ENCODE measurements at regions not wholly inside any gene's neighbourhood (a gene's known extent, or its start where the extent isn't known, plus 50 kb on each side); places are given as distances from the start of the nearest gene placed in this dataset.
"Not testable (repeated sequence)": the region's sequence is repeated elsewhere in the genome, so short reads cannot be mapped to it uniquely, and the experiment has no call there.

- TF ChIP-seq POLR2A (IDR thresholded peaks at IDR 0.05) (no peak), CTCF (IDR thresholded peaks at IDR 0.05) (no peak), EP300 (IDR thresholded peaks at IDR 0.05) (no peak), POLR2AphosphoS5 (IDR thresholded peaks at IDR 0.05) (no peak)
- Histone ChIP-seq H3K27ac (no peak overlapping the region), H3K36me3 (no peaks in the 10 kb centered on the region), H3K9me3 (no peaks in the 10 kb centered on the region), H3K27me3 (no peaks in the 10 kb centered on the region), H3K4me1 (no peaks in the 10 kb centered on the region), H3K4me3 (no peak overlapping the region)
- no peak for DNase-seq (ENCODE audit: low spot score in 2 of 2)
These were observed 411.7 kb downstream of the SOCS6 start for GRCh38 chr18:70700496-70700895.

GRCh38 chr18:70698574-70698973, 409.7 kb downstream of the SOCS6 start:
- Histone ChIP-seq H3K4me1 (no peaks in the 10 kb centered on the region), H3K27ac (no peak overlapping the region), H3K4me3 (no peak overlapping the region), H3K27me3 (no peaks in the 10 kb centered on the region), H3K9me3 (no peaks in the 10 kb centered on the region), H3K36me3 (no peaks in the 10 kb centered on the region)
- no peak for DNase-seq (ENCODE audit: low spot score in 2 of 2)
- WGBS = 95% methylated on average over 3 of the region's 3 CpGs
- TF ChIP-seq POLR2A (IDR thresholded peaks at IDR 0.05) (no peak), EP300 (IDR thresholded peaks at IDR 0.05) (no peak)

GRCh38 chr18:70693246-70693645, 404.4 kb downstream of the SOCS6 start:
- 42% methylated on average over 6 of the region's 6 CpGs for WGBS
- Histone ChIP-seq H3K4me1 (no peaks in the 10 kb centered on the region), H3K9me3 (no peaks in the 10 kb centered on the region), H3K27ac (no peak overlapping the region), H3K27me3 (no peaks in the 10 kb centered on the region), H3K36me3 (no peaks in the 10 kb centered on the region), H3K4me3 (no peak overlapping the region)
- no peak for DNase-seq (ENCODE audit: low spot score in 2 of 2)
- no peak for TF ChIP-seq POLR2A (IDR thresholded peaks at IDR 0.05)
- no peak for TF ChIP-seq CTCF (IDR thresholded peaks at IDR 0.05)

GRCh38 chr18:70689765-70690164, 400.9 kb downstream of the SOCS6 start:
- 75% methylated on average over 5 of the region's 5 CpGs for WGBS
- not testable (repeated sequence) for H3K4me3 ChIP-seq; H3K27ac ChIP-seq; DNase-seq (ENCODE audit: low spot score in 2 of 2); H3K9me3 ChIP-seq; H3K36me3 ChIP-seq; H3K4me1 ChIP-seq; H3K27me3 ChIP-seq

- no peak overlapping the region for H3K4me3 ChIP-seq
- no peak for DNase-seq (ENCODE audit: low spot score in 2 of 2)
- no peaks in the 10 kb centered on the region for H3K27me3 ChIP-seq
- H3K27ac ChIP-seq = no peak overlapping the region
- no peaks in the 10 kb centered on the region for H3K4me1 ChIP-seq
- no peaks in the 10 kb centered on the region for H3K36me3 ChIP-seq
- no peaks in the 10 kb centered on the region for H3K9me3 ChIP-seq
- WGBS = 29% methylated on average over 1 of the region's 1 CpG
- no peak for TF ChIP-seq CTCF (IDR thresholded peaks at IDR 0.05)
- no peak for TF ChIP-seq EP300 (IDR thresholded peaks at IDR 0.05)
- no peak for TF ChIP-seq POLR2A (IDR thresholded peaks at IDR 0.05)
- TF ChIP-seq POLR2AphosphoS5 (IDR thresholded peaks at IDR 0.05) = no peak
These were observed 399.4 kb downstream of the SOCS6 start for GRCh38 chr18:70688286-70688685.

- no peak for DNase-seq (ENCODE audit: low spot score in 2 of 2)
- TF ChIP-seq POLR2AphosphoS5 (IDR thresholded peaks at IDR 0.05) (no peak), POLR2A (IDR thresholded peaks at IDR 0.05) (no peak), CTCF (IDR thresholded peaks at IDR 0.05) (no peak), EP300 (IDR thresholded peaks at IDR 0.05) (no peak)
These were observed 396.0 kb downstream of the SOCS6 start for GRCh38 chr18:70684821-70685220.

More at GRCh38 chr18:70684821-70685220, 396.0 kb downstream of the SOCS6 start:
- no peaks in the 10 kb centered on the region for H3K4me1 ChIP-seq
- H3K9me3 ChIP-seq = peaks cover 4% of the 10 kb centered on the region
- H3K4me3 ChIP-seq = no peak overlapping the region
- H3K27ac ChIP-seq = no peak overlapping the region
- no peaks in the 10 kb centered on the region for H3K27me3 ChIP-seq
- H3K36me3 ChIP-seq = no peaks in the 10 kb centered on the region
- 93% methylated on average over 2 of the region's 2 CpGs for WGBS

All from suprapubic skin (tissue), 4 donors.